Astrocyte (in vitro differentiated cells and primary cell): ENCODE measurements at regions not wholly inside any gene's neighbourhood (a gene's known extent, or its start where the extent isn't known, plus 50 kb on each side); places are given as distances from the start of the nearest gene placed in this dataset.
A peak's percentile ranks its signal among the peaks of the same experiment; 100 is the strongest.

Source experiments
- DNase-seq: peaks from one replicate; pipeline ENCODE4 v3.0.0-alpha.2; 2010; ENCODE audit warnings: low read depth
- FAIRE-seq: peaks from 2 replicates; lab custom pipeline; 2011; peaks lifted over from hg19 to GRCh38; lab: Jason Lieb, UNC
- H2AFZ ChIP-seq: 2 replicates; pipeline ENCODE4 v1.6.0; 2012; ENCODE audit warnings: low read depth, low read length, inconsistent platforms
- H3K27ac ChIP-seq: 2 replicates; pipeline ENCODE4 v1.5.1; 2011; ENCODE audit warnings: low read depth, low read length, inconsistent platforms
- H3K27me3 ChIP-seq: 2 replicates; pipeline ENCODE4 v1.6.0; 2011; ENCODE audit warnings: low read length, inconsistent platforms; ENCODE audit not compliant: insufficient read depth
- H3K36me3 ChIP-seq: 2 replicates; pipeline ENCODE4 v1.5.1; 2011; ENCODE audit warnings: low read length, inconsistent platforms; ENCODE audit not compliant: insufficient read depth
- H3K4me1 ChIP-seq: 2 replicates; pipeline ENCODE4 v1.5.1; 2011; ENCODE audit warnings: low read length, inconsistent platforms; ENCODE audit not compliant: insufficient read depth
- H3K4me2 ChIP-seq: 2 replicates; pipeline ENCODE4 v1.6.0; 2012; ENCODE audit warnings: low read length, inconsistent platforms
- H3K4me3 ChIP-seq: 2 replicates; pipeline ENCODE4 v1.5.1; 2011; ENCODE audit warnings: low read depth, mild to moderate bottlenecking, low read length, inconsistent platforms; ENCODE audit not compliant: insufficient read depth
- H3K79me2 ChIP-seq: 2 replicates; pipeline ENCODE4 v1.6.0; 2012; ENCODE audit warnings: mild to moderate bottlenecking, low read length, inconsistent platforms; ENCODE audit not compliant: insufficient read depth
- H3K9ac ChIP-seq: 2 replicates; pipeline ENCODE4 v1.6.0; 2012; ENCODE audit warnings: mild to moderate bottlenecking, low read length, inconsistent platforms
- H3K9me3 ChIP-seq: 2 replicates; pipeline ENCODE4 v1.5.1; 2012; ENCODE audit warnings: low read depth, mild to moderate bottlenecking, low read length, inconsistent platforms; ENCODE audit not compliant: insufficient read depth
- H4K20me1 ChIP-seq: 2 replicates; pipeline ENCODE4 v1.6.0; 2012; ENCODE audit warnings: low read length, inconsistent platforms; ENCODE audit not compliant: insufficient read depth
- H3K27ac Mint-ChIP-seq: one replicate; pipeline ENCODE4 v1.8.0; 2021; ENCODE audit warnings: mild to moderate bottlenecking, mixed read lengths; ENCODE audit not compliant: unreplicated experiment
- H3K27me3 Mint-ChIP-seq: one replicate; pipeline ENCODE4 v1.8.0; 2021; ENCODE audit warnings: low read depth, mixed read lengths; ENCODE audit not compliant: unreplicated experiment
- H3K36me3 Mint-ChIP-seq: one replicate; pipeline ENCODE4 v1.8.0; 2021; ENCODE audit warnings: low read depth, mixed read lengths; ENCODE audit not compliant: unreplicated experiment
- H3K4me1 Mint-ChIP-seq: one replicate; pipeline ENCODE4 v1.8.0; 2021; ENCODE audit warnings: low read depth, mixed read lengths; ENCODE audit not compliant: unreplicated experiment
- H3K4me3 Mint-ChIP-seq: one replicate; pipeline ENCODE4 v1.8.0; 2021; ENCODE audit warnings: mild to moderate bottlenecking, moderate library complexity, mixed read lengths; ENCODE audit not compliant: unreplicated experiment
- H3K9me3 Mint-ChIP-seq: one replicate; pipeline ENCODE4 v1.8.0; 2021; ENCODE audit warnings: mild to moderate bottlenecking, mixed read lengths; ENCODE audit not compliant: unreplicated experiment
- CTCF ChIP-seq: IDR thresholded peaks from 2 replicates; pipeline ENCODE4 v1.5.1; 2011; ENCODE audit warnings: low read depth, mild to moderate bottlenecking, inconsistent platforms, low read length, moderate library complexity; ENCODE audit not compliant: insufficient read depth
- EZH2 ChIP-seq: IDR thresholded peaks from 2 replicates; pipeline ENCODE4 v1.6.1; 2012; ENCODE audit warnings: mild to moderate bottlenecking, low read length, inconsistent platforms; ENCODE audit not compliant: insufficient read depth

- Mint-ChIP-seq H3K36me3 (no peaks in the 10 kb centered on the region), H3K27me3 (peaks cover 19% of the 10 kb centered on the region), H3K9me3 (no peaks in the 10 kb centered on the region)
Measured at GRCh38 chr5:61821561-61821960, 484.4 kb upstream of the KIF2A start.

GRCh38 chr5:61822584-61822983, 483.4 kb upstream of the KIF2A start:
- Histone ChIP-seq H3K4me1 (no peaks in the 10 kb centered on the region), H3K79me2 (no peaks in the 10 kb centered on the region), H3K4me3 (no peak overlapping the region), H4K20me1 (no peaks in the 10 kb centered on the region), H3K4me2 (no peak overlapping the region), H2AFZ (no peak overlapping the region), H3K36me3 (no peaks in the 10 kb centered on the region), H3K27ac (no peak overlapping the region), H3K27me3 (peaks cover 14% of the 10 kb centered on the region), H3K9me3 (no peaks in the 10 kb centered on the region), H3K9ac (no peak overlapping the region)
- peaks cover 2% of the 10 kb centered on the region for H3K4me1 Mint-ChIP-seq
- H3K9me3 Mint-ChIP-seq, result no peaks in the 10 kb centered on the region
- FAIRE-seq (no peak), DNase-seq (peak; percentile 29)
- H3K4me3 Mint-ChIP-seq, result no peak overlapping the region
- no peak overlapping the region for H3K27ac Mint-ChIP-seq
- TF ChIP-seq EZH2 (no peak), CTCF (no peak)
- H3K27me3 Mint-ChIP-seq, result peaks cover 19% of the 10 kb centered on the region
- no peaks in the 10 kb centered on the region for H3K36me3 Mint-ChIP-seq

More at GRCh38 chr5:61821561-61821960, 484.4 kb upstream of the KIF2A start:
- FAIRE-seq (no peak), DNase-seq (peak; percentile 65)
- Histone ChIP-seq H3K79me2 (no peaks in the 10 kb centered on the region), H3K36me3 (no peaks in the 10 kb centered on the region), H3K9ac (no peak overlapping the region), H3K27ac (no peak overlapping the region), H3K4me1 (no peaks in the 10 kb centered on the region), H3K4me2 (no peak overlapping the region), H3K27me3 (peaks cover 8% of the 10 kb centered on the region), H3K9me3 (no peaks in the 10 kb centered on the region), H2AFZ (no peak overlapping the region), H3K4me3 (no peak overlapping the region), H4K20me1 (no peaks in the 10 kb centered on the region)
- H3K27ac Mint-ChIP-seq, result no peak overlapping the region
- H3K4me3 Mint-ChIP-seq, result no peak overlapping the region
- TF ChIP-seq CTCF, result no peak
- TF ChIP-seq EZH2, result no peak
- H3K4me1 Mint-ChIP-seq, result peaks cover 7% of the 10 kb centered on the region

GRCh38 chr5:61823065-61823464, 482.9 kb upstream of the KIF2A start:
- Histone ChIP-seq H3K4me3 (no peak overlapping the region), H3K9me3 (no peaks in the 10 kb centered on the region), H3K79me2 (no peaks in the 10 kb centered on the region), H3K36me3 (no peaks in the 10 kb centered on the region), H3K9ac (no peak overlapping the region), H3K4me2 (no peak overlapping the region), H3K4me1 (no peaks in the 10 kb centered on the region), H2AFZ (no peak overlapping the region), H4K20me1 (no peaks in the 10 kb centered on the region), H3K27ac (no peak overlapping the region), H3K27me3 (peaks cover 14% of the 10 kb centered on the region)
- H3K4me3 Mint-ChIP-seq, result no peak overlapping the region
- TF ChIP-seq EZH2, result no peak
- TF ChIP-seq CTCF, result no peak
- H3K27ac Mint-ChIP-seq, result no peak overlapping the region
- H3K36me3 Mint-ChIP-seq, result no peaks in the 10 kb centered on the region
- H3K27me3 Mint-ChIP-seq, result peaks cover 19% of the 10 kb centered on the region
- H3K9me3 Mint-ChIP-seq, result no peaks in the 10 kb centered on the region
- no peak for FAIRE-seq
- H3K4me1 Mint-ChIP-seq, result no peaks in the 10 kb centered on the region
- DNase-seq, result no peak
